CD4-positive, CD25-positive, alpha-beta regulatory T cell (primary cell): ENCODE measurements at regions not wholly inside any gene's neighbourhood (a gene's known extent, or its start where the extent isn't known, plus 50 kb on each side); places are given as distances from the start of the nearest gene placed in this dataset.

Source experiments
- ATAC-seq, 2 donors: fragments of 150-1000 bp; cut with Tn5 transposase; one replicate each; pipeline ENCODE4 v1.10.0; 2021; ENCODE audit warnings: low read depth in 2 of 2, moderate number of reproducible peaks in 2 of 2, moderate library complexity in 1 of 2
- DNase-seq, 3 donors: peaks; one replicate each; pipeline versions ENCODE4 v3.0.0 to v3.0.0-alpha.2; 2012 to 2022; ENCODE audit warnings: mixed read lengths in 1 of 3
- H3K27ac ChIP-seq: one replicate; pipeline ENCODE4 v1.7.0; 2013; ENCODE audit warnings: mild to moderate bottlenecking, low read length; ENCODE audit not compliant: insufficient read depth, poor library complexity, severe bottlenecking
- H3K27me3 ChIP-seq: one replicate; pipeline ENCODE4 v1.7.0; 2013; ENCODE audit warnings: low read length; ENCODE audit not compliant: control insufficient read depth, insufficient read depth
- H3K36me3 ChIP-seq: one replicate; pipeline ENCODE4 v1.7.0; 2013; ENCODE audit warnings: mild to moderate bottlenecking, low read length, moderate library complexity; ENCODE audit not compliant: control insufficient read depth, insufficient read depth
- H3K4me1 ChIP-seq: 2 replicates; pipeline ENCODE4 v1.7.0; 2013; ENCODE audit warnings: mild to moderate bottlenecking, low read length; ENCODE audit not compliant: insufficient read depth, control insufficient read depth, poor library complexity, severe bottlenecking
- H3K4me3 ChIP-seq: one replicate; pipeline ENCODE4 v1.7.0; 2013; ENCODE audit warnings: low read depth, mild to moderate bottlenecking, low read length, moderate library complexity
- H3K9me3 ChIP-seq, 2 experiments: 1 replicate in 1 of 2; 2 replicates in 1 of 2; pipeline ENCODE4 v1.7.0; 2013; ENCODE audit warnings: low read length in 2 of 2, mild to moderate bottlenecking in 1 of 2, moderate library complexity in 1 of 2; ENCODE audit not compliant: control insufficient read depth in 2 of 2
- H3K27ac Mint-ChIP-seq, 3 donors: one replicate each; pipeline ENCODE4 v1.8.0; 2020 to 2022; ENCODE audit warnings: mild to moderate bottlenecking in 3 of 3, mixed read lengths in 3 of 3, moderate library complexity in 2 of 3
- H3K27me3 Mint-ChIP-seq: one replicate; pipeline ENCODE4 v1.8.0; 2022; ENCODE audit warnings: mild to moderate bottlenecking, mixed read lengths
- H3K36me3 Mint-ChIP-seq: one replicate; pipeline ENCODE4 v1.8.0; 2020; ENCODE audit warnings: mixed read lengths
- H3K4me1 Mint-ChIP-seq, 4 donors: one replicate each; pipeline ENCODE4 v1.8.0; 2020 to 2022; ENCODE audit warnings: mixed read lengths in 4 of 4, mild to moderate bottlenecking in 1 of 4
- H3K4me3 Mint-ChIP-seq, 4 donors: one replicate each; pipeline ENCODE4 v1.8.0; 2020 to 2022; ENCODE audit warnings: mild to moderate bottlenecking in 4 of 4, mixed read lengths in 4 of 4, moderate library complexity in 3 of 4
- H3K9me3 Mint-ChIP-seq, 7 donors: one replicate each; pipeline ENCODE4 v1.8.0; 2020 to 2022; ENCODE audit warnings: mixed read lengths in 7 of 7, mild to moderate bottlenecking in 3 of 7, moderate library complexity in 2 of 7

DNA sequence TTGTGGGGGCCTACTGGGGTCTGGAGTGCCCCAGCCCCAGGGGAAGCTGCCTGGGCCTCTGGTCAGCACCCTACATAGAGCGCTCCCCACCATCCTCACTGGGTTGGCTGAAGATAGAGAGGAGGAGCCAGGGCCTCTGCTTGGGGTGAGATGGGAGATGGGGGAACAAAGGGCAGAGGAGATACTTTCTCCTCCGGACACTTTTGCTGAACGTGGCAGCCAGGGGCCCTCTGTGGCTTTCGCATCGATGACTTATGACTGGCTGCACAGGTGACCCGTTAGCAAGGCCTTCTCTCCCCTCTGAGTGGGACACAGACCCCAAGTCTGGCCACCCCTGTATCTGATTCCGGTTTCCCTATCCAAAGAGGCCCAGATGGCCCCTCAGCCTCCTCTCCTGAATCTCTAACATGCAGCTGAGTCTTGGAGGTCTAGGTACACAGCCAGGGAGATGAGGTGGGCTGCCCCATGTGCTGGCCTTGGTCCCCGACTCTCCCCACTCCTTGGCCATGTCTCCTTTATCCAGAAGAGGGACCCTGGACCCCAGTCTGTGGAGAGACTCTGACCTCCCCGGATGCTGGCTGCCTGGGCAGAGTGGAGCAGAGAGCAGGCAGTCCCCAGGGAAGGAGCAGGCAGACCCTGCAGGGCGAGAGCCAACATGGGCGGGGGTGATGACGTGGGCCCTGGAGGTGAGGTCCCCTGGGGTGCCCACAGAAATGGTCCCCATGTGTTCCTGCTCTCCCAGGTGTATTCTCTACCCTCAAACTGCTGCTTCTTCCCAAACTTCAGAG is 59.3 kb upstream of the NECTIN1 start:
- Mint-ChIP-seq H3K9me3 (peaks cover 0 to 2% (median 0%) of the 10 kb centered on the region in 7 donors), H3K4me3 (no peak overlapping the region), H3K4me1 (no peaks in the 10 kb centered on the region), H3K36me3 (no peaks in the 10 kb centered on the region), H3K27me3 (peaks cover 16% of the 10 kb centered on the region), H3K27ac (no peak overlapping the region)
- H3K36me3 ChIP-seq: no peaks in the 10 kb centered on the region
- no peaks in the 10 kb centered on the region for H3K27me3 ChIP-seq
- H3K4me3 ChIP-seq: no peak overlapping the region
- ATAC-seq (no peak), DNase-seq (no peak)
- no peaks in the 10 kb centered on the region for H3K4me1 ChIP-seq
- no peak overlapping the region for H3K27ac ChIP-seq
- H3K9me3 ChIP-seq: no peaks in the 10 kb centered on the region

DNA sequence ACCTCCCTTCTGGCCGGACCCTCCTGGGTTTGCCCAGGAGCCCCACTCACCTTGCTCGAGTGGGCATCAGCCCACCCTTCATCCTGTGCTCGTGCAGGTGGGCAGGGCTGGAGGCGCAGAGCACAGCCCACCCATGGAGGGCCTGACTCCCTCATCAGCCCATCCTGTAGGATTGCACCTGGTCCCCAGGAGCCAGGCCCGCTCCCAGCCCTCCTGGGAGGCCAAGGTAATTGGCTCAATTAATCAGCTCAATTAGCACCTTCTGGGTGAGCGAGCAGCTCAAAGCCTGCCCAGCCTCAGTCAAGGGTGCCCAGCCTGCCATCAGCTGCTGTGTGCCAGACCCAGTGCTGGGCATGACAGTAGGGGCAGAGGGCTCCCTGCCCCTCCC is 58.1 kb upstream of the NECTIN1 start:
- DNase-seq (no peak), ATAC-seq (no peak)
- no peaks in the 10 kb centered on the region for H3K4me1 ChIP-seq
- H3K27me3 ChIP-seq: no peaks in the 10 kb centered on the region
- H3K9me3 Mint-ChIP-seq: peaks cover 0 to 2% (median 0%) of the 10 kb centered on the region in 7 donors
- H3K27me3 Mint-ChIP-seq: peaks cover 16% of the 10 kb centered on the region
- no peak overlapping the region for H3K4me3 Mint-ChIP-seq
- no peak overlapping the region for H3K27ac Mint-ChIP-seq
- no peaks in the 10 kb centered on the region for H3K4me1 Mint-ChIP-seq
- no peaks in the 10 kb centered on the region for H3K36me3 ChIP-seq
- H3K4me3 ChIP-seq: no peak overlapping the region
- H3K36me3 Mint-ChIP-seq: no peaks in the 10 kb centered on the region
- H3K9me3 ChIP-seq: no peaks in the 10 kb centered on the region
- no peak overlapping the region for H3K27ac ChIP-seq

DNA sequence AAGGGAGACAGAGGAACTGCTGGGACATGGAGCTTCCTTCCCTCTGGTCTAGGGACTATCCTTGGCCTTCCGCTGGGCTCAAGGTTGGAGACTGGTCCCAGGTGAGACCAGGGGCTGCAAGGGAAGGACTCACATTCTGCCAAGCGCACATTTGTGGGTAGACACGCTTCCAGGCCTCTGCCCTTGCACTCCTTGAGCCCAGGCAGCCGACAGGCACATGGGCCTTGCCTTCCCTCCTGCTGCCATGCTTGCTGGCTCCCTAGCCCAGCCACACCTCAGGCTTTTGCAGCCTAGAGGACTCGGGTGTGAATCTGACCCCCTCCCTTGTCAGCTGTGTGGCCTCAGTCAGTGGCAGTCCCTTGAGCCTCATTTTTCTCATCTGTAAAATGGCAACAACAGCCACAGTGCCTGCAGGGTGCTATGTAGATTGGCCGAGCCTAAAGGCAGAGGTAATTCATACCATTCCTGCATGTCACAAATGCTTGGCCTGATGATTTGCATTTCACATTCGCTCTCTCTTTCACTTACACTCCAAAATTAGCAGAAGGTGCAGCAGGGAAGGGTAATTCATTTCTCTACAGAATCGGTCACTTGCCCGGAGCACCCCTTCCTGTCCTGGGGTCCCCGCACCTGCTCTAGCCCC is 57.6 kb upstream of the NECTIN1 start:
- no peak for ATAC-seq
- no peak overlapping the region for H3K27ac ChIP-seq
- no peaks in the 10 kb centered on the region for H3K36me3 Mint-ChIP-seq
- peaks cover 16% of the 10 kb centered on the region for H3K27me3 Mint-ChIP-seq
- peak overlapping the region in 1 of 3 donors; percentile 77 for H3K27ac Mint-ChIP-seq
- no peaks in the 10 kb centered on the region for H3K36me3 ChIP-seq
- H3K4me3 ChIP-seq: no peak overlapping the region
- no peak for DNase-seq
- no peaks in the 10 kb centered on the region for H3K4me1 Mint-ChIP-seq
- peaks cover 0 to 2% (median 0%) of the 10 kb centered on the region in 7 donors for H3K9me3 Mint-ChIP-seq
- no peak overlapping the region for H3K4me3 Mint-ChIP-seq
- H3K27me3 ChIP-seq: no peaks in the 10 kb centered on the region
- H3K9me3 ChIP-seq: no peaks in the 10 kb centered on the region
- H3K4me1 ChIP-seq: no peaks in the 10 kb centered on the region

DNA sequence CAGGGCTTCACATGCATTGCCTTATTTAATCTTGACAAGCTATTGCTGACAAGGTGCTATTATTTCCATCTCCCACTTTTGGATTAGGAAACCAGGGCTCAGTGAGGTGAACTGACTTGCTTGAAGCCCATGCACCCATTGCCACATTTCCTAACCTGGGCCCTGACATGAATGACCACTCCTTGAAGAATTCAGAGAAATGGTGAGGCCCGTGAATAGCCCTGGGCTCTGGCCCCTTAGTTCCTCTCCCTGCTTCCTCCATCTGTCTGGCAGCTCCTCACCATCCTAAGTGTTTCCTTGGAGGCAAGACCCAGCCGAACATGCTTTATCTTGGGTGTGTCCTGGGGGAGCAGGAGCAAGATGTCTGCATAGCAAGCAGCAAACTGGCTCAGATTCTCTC is 56.1 kb upstream of the NECTIN1 start:
- ATAC-seq: no peak
- DNase-seq: no peak
- no peak overlapping the region for H3K27ac Mint-ChIP-seq
- Histone ChIP-seq H3K4me1 (no peaks in the 10 kb centered on the region), H3K27ac (no peak overlapping the region), H3K27me3 (no peaks in the 10 kb centered on the region), H3K36me3 (no peaks in the 10 kb centered on the region), H3K9me3 (no peaks in the 10 kb centered on the region), H3K4me3 (no peak overlapping the region)
- no peaks in the 10 kb centered on the region for H3K4me1 Mint-ChIP-seq
- no peaks in the 10 kb centered on the region for H3K36me3 Mint-ChIP-seq
- H3K27me3 Mint-ChIP-seq: peaks cover 11% of the 10 kb centered on the region
- H3K9me3 Mint-ChIP-seq: peaks cover 0 to 2% (median 0%) of the 10 kb centered on the region in 7 donors
- no peak overlapping the region for H3K4me3 Mint-ChIP-seq

DNA sequence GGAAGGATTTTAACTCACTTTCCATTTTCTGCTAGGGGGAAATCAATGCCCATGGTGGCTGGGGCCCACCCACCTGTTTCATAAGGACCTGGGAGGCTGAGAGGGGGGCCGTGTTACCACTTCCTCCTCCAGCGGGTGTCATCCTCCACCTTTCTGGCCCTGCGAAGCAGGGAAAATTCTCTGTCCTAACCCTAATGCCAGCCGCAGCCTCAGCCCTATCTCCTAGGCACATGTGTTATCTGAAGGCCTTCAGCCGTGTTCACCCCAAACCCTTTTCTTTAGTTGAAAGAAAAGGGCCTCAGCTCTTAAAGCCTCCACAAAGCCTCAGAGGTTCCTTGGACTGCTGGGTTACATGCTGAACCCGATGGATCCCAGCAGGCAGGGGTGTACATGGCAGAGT is 55.4 kb upstream of the NECTIN1 start:
- H3K9me3 Mint-ChIP-seq: peaks cover 0 to 2% (median 0%) of the 10 kb centered on the region in 7 donors
- H3K27me3 ChIP-seq: no peaks in the 10 kb centered on the region
- no peaks in the 10 kb centered on the region for H3K4me1 ChIP-seq
- no peak overlapping the region for H3K4me3 Mint-ChIP-seq
- no peaks in the 10 kb centered on the region for H3K36me3 Mint-ChIP-seq
- H3K9me3 ChIP-seq: no peaks in the 10 kb centered on the region
- peaks cover 11% of the 10 kb centered on the region for H3K27me3 Mint-ChIP-seq
- no peak overlapping the region for H3K27ac Mint-ChIP-seq
- no peaks in the 10 kb centered on the region for H3K4me1 Mint-ChIP-seq
- no peak overlapping the region for H3K27ac ChIP-seq
- ATAC-seq (no peak), DNase-seq (no peak)
- no peaks in the 10 kb centered on the region for H3K36me3 ChIP-seq
- no peak overlapping the region for H3K4me3 ChIP-seq

DNA sequence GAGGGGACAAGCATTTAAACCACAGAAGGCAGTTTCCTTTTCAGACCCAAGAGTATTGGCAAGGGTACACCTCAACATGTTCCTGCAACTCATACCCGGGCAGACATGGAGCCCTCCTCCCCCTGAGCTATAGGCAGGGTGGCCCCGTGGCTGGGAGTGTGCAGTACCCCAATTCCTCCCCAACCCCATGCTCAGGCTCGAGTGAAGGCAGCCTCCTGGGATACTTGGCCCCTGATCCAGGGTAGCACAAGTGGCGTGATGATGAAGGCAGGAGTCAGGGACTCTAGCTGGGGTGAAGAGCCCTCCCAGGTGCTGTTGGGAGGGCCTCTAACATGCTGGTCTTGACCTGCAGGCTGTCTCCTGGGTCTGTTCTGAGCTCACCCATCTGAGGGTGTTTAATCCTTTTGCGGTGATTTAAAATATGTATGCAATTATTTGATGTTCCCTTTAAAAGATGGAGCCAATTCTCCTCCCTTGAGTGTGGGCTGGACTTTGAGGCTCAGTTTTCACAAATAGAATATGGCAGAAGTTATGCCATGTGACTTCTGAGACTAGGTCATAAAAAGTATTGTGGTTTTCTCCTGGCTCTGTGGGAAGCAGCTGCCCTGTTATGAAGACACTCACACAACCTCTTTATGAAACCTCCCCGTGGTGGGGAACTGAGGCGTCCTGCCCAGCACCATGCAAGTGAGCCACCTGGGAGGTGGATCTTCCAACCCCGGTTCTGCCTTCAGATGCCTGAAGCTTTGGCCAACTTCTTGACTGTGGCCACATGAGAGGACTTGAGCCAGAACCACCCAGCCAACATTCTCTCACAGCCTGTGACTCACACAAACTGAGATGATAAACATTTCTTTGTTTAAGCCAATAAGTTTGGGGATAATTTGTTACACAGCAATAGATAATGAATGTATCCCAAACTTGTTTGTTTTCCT is 54.7 kb upstream of the NECTIN1 start:
- no peaks in the 10 kb centered on the region for H3K9me3 ChIP-seq
- H3K4me1 Mint-ChIP-seq: no peaks in the 10 kb centered on the region
- no peak overlapping the region for H3K27ac ChIP-seq
- H3K27me3 ChIP-seq: no peaks in the 10 kb centered on the region
- H3K27ac Mint-ChIP-seq: no peak overlapping the region
- H3K4me3 ChIP-seq: no peak overlapping the region
- DNase-seq: no peak
- H3K36me3 Mint-ChIP-seq: no peaks in the 10 kb centered on the region
- H3K36me3 ChIP-seq: no peaks in the 10 kb centered on the region
- H3K9me3 Mint-ChIP-seq: peaks cover 0 to 2% (median 0%) of the 10 kb centered on the region in 7 donors
- no peaks in the 10 kb centered on the region for H3K4me1 ChIP-seq
- peaks cover 11% of the 10 kb centered on the region for H3K27me3 Mint-ChIP-seq
- H3K4me3 Mint-ChIP-seq: no peak overlapping the region
- ATAC-seq: no peak

DNA sequence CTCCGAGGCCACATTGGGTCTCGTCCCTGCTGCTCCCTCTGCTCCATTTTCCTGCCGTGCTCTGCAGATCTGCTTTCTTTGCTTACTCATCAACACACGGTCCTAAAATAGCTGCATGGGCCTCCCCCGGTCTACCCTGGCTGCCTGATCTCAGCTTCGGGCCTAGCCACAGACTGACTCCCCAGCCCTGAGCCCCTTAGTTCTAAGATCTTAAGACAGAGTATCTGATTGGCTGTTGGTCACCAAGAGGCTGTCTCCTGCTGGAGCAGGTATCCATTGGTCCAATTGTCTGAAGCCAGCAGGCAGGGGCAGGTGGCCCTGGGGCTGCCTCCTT is 53.7 kb upstream of the NECTIN1 start:
- ATAC-seq: no peak
- no peak overlapping the region for H3K27ac Mint-ChIP-seq

More for the DNA sequence above, 53.7 kb upstream of the NECTIN1 start:
- peaks cover 0 to 2% (median 0%) of the 10 kb centered on the region in 7 donors for H3K9me3 Mint-ChIP-seq
- DNase-seq: no peak
- Histone ChIP-seq H3K27ac (no peak overlapping the region), H3K36me3 (no peaks in the 10 kb centered on the region), H3K27me3 (no peaks in the 10 kb centered on the region), H3K4me3 (no peak overlapping the region), H3K4me1 (no peaks in the 10 kb centered on the region), H3K9me3 (no peaks in the 10 kb centered on the region)
- no peak overlapping the region for H3K4me3 Mint-ChIP-seq
- peaks cover 11% of the 10 kb centered on the region for H3K27me3 Mint-ChIP-seq
- no peaks in the 10 kb centered on the region for H3K4me1 Mint-ChIP-seq
- no peaks in the 10 kb centered on the region for H3K36me3 Mint-ChIP-seq
